Neuronal stem cell (in vitro differentiated cells): ENCODE measurements at regions not wholly inside any gene's neighbourhood (a gene's known extent, or its start where the extent isn't known, plus 50 kb on each side); places are given as distances from the start of the nearest gene placed in this dataset.

ENCODE experiments used
- DNase-seq: peaks from one replicate; pipeline ENCODE4 v3.0.0-alpha.2; 2013; ENCODE audit warnings: low spot score
- H2AFZ ChIP-seq: one replicate; pipeline ENCODE4 v1.6.1; 2013; ENCODE audit warnings: mild to moderate bottlenecking, low read length, inconsistent platforms
- H2AK5ac ChIP-seq: 2 replicates; pipeline ENCODE4 v1.6.1; 2013; ENCODE audit warnings: low read depth, mild to moderate bottlenecking, inconsistent platforms, low read length, moderate library complexity, mixed read lengths
- H2BK120ac ChIP-seq: 2 replicates; pipeline ENCODE4 v1.6.1; 2013; ENCODE audit warnings: low read depth, mild to moderate bottlenecking, inconsistent platforms, low read length, moderate library complexity, mixed read lengths
- H2BK12ac ChIP-seq: one replicate; pipeline ENCODE4 v1.6.1; 2013; ENCODE audit warnings: low read length, inconsistent platforms
- H2BK15ac ChIP-seq: 2 replicates; pipeline ENCODE4 v1.6.1; 2013; ENCODE audit warnings: mild to moderate bottlenecking, low read length, inconsistent platforms, mixed read lengths
- H2BK5ac ChIP-seq: one replicate; pipeline ENCODE4 v1.6.1; 2013; ENCODE audit warnings: inconsistent platforms, mild to moderate bottlenecking, low read length, moderate library complexity
- H3K14ac ChIP-seq: one replicate; pipeline ENCODE4 v1.6.1; 2013; ENCODE audit warnings: low read length, inconsistent platforms
- H3K18ac ChIP-seq: 2 replicates; pipeline ENCODE4 v1.6.1; 2013; ENCODE audit warnings: low read length, inconsistent platforms
- H3K23ac ChIP-seq: 2 replicates; pipeline ENCODE4 v1.6.1; 2013; ENCODE audit warnings: low read depth, mild to moderate bottlenecking, mixed read lengths, low read length, inconsistent platforms; ENCODE audit not compliant: poor library complexity
- H3K27ac ChIP-seq: replicated peaks from 3 replicates; pipeline ENCODE4 v1.5.1; 2013; ENCODE audit warnings: low read length, inconsistent platforms
- H3K27me3 ChIP-seq, 3 experiments: 2 replicates each; pipeline ENCODE4 v1.6.1; 2013; ENCODE audit warnings: low read length in 3 of 3, mild to moderate bottlenecking in 2 of 3, inconsistent platforms in 1 of 3, low read depth in 1 of 3, mixed read lengths in 1 of 3, moderate library complexity in 1 of 3; ENCODE audit not compliant: control insufficient read depth in 3 of 3, insufficient read depth in 3 of 3
- H3K36me3 ChIP-seq, 2 donors: replicated peaks in 1 of 2; 2 replicates each; pipeline ENCODE4 v1.6.1; 2013; ENCODE audit warnings: low read length in 2 of 2; ENCODE audit not compliant: control insufficient read depth in 2 of 2, insufficient read depth in 2 of 2
- H3K4ac ChIP-seq: 2 replicates; pipeline ENCODE4 v1.6.1; 2013; ENCODE audit warnings: inconsistent platforms, mild to moderate bottlenecking, low read length, moderate library complexity
- H3K4me1 ChIP-seq, 2 donors: 1 replicate in 1 of 2; 2 replicates in 1 of 2; pipeline ENCODE4 v1.6.1; 2013; ENCODE audit warnings: low read length in 2 of 2, low read depth in 1 of 2; ENCODE audit not compliant: control insufficient read depth in 2 of 2, insufficient read depth in 1 of 2
- H3K4me2 ChIP-seq: one replicate; pipeline ENCODE4 v1.6.1; 2013; ENCODE audit warnings: mild to moderate bottlenecking, low read length, inconsistent platforms; ENCODE audit not compliant: insufficient read depth, poor library complexity, severe bottlenecking
- H3K4me3 ChIP-seq, 2 donors: 2 replicates each; pipeline ENCODE4 v1.5.1; 2013; ENCODE audit warnings: low read length in 2 of 2, mild to moderate bottlenecking in 2 of 2, inconsistent platforms in 1 of 2, moderate library complexity in 1 of 2
- H3K79me1 ChIP-seq: one replicate; pipeline ENCODE4 v1.6.1; 2013; ENCODE audit warnings: low read depth, mild to moderate bottlenecking, inconsistent platforms, low read length, moderate library complexity
- H3K9ac ChIP-seq: one replicate; pipeline ENCODE4 v1.6.1; 2013; ENCODE audit warnings: mild to moderate bottlenecking, low read depth, low read length, inconsistent platforms; ENCODE audit not compliant: poor library complexity
- H3K9me3 ChIP-seq, 2 donors: replicated peaks in 1 of 2; 2 replicates each; pipeline versions ENCODE3 to v1.6.1; 2013; ENCODE audit warnings: low read length in 2 of 2, mild to moderate bottlenecking in 2 of 2, inconsistent platforms in 1 of 2, low read depth in 1 of 2, mixed read lengths in 1 of 2, moderate library complexity in 1 of 2; ENCODE audit not compliant: control insufficient read depth in 2 of 2, insufficient read depth in 1 of 2
- H4K8ac ChIP-seq: one replicate; pipeline ENCODE4 v1.6.1; 2013; ENCODE audit warnings: low read depth, mild to moderate bottlenecking, inconsistent platforms, low read length, moderate library complexity
- H4K91ac ChIP-seq: one replicate; pipeline ENCODE4 v1.6.1; 2013; ENCODE audit warnings: low read length, low read depth, mild to moderate bottlenecking, inconsistent platforms; ENCODE audit not compliant: poor library complexity
- WGBS, 2 donors: extraction: QIAGEN DNeasy Blood & Tissue Kit; methylation state at CpG; one replicate each; pipeline ENCODE4 v1.1.7; 2013; ENCODE audit warnings: missing lambda C conversion rate in 2 of 2, mixed read lengths in 1 of 2; ENCODE audit not compliant: insufficient read length in 2 of 2, insufficient replicate concordance in 1 of 2; ENCODE audit errors: extremely low coverage in 2 of 2; 5-methylcytosine and 5-hydroxymethylcytosine counted together

DNA sequence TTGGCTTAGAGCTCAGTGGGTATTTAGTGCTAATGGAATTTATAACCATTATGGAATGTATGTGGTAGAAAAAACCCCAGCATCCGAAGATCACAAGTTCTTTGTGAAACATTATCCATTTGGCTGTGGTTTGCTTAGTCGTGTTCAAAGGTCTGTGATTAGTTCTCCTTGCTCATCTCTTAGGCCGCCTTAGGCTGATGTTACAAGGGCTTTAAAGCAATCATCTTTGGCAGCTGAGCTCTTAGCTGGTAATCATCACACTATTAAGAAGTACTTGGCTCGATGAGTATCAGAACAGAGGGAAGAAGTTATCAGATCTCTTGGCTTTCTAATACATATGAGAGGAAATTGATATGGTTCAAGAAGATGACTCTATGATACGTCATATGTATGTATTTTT, 124.1 kb upstream of the E2F7 start:
- WGBS, 2 donors: no CpG with 5 or more reads among the region's 5 CpGs
- Histone ChIP-seq H3K4ac (no peak overlapping the region), H3K14ac (no peak overlapping the region), H3K36me3 (no peaks in the 10 kb centered on the region), H2AK5ac (no peak overlapping the region), H4K91ac (no peak overlapping the region), H3K23ac (no peak overlapping the region), H4K8ac (no peak overlapping the region), H3K4me2 (no peak overlapping the region), H3K18ac (no peak overlapping the region), H2BK15ac (no peak overlapping the region), H2AFZ (no peak overlapping the region), H3K4me1 (no peaks in the 10 kb centered on the region), H2BK12ac (no peak overlapping the region), H2BK5ac (no peak overlapping the region), H3K9me3 (no peaks in the 10 kb centered on the region), H3K27ac (no peak overlapping the region), H3K27me3 (no peaks in the 10 kb centered on the region), H3K9ac (no peak overlapping the region), H3K79me1 (no peaks in the 10 kb centered on the region), H2BK120ac (no peak overlapping the region), H3K4me3 (no peak overlapping the region)
- no peak for DNase-seq

DNA sequence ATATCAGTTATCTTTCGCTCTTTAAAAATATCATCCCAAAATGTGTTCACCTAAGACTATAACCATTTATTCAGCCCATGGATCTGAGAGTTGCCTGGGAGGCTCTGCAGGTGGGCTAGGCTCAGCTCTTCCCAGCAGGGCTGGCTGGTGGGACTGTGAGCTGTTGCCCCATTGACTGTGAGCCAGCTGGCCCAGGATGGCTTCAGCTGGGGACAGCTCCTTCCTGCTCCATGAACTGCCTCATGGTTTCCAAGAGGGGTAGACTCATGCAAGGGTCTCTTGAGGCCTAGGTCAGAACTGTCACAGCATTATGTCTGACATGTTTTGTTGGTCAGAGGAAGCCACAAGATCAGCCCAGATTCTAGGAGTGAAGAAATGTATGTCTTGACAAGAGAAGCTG, 114.1 kb upstream of the E2F7 start:
- Histone ChIP-seq H2BK12ac (peak overlapping the region; percentile 4), H3K14ac (no peak overlapping the region), H3K9me3 (no peaks in the 10 kb centered on the region), H2BK15ac (no peak overlapping the region), H3K79me1 (no peaks in the 10 kb centered on the region), H4K91ac (no peak overlapping the region), H3K18ac (no peak overlapping the region), H3K4me3 (peak overlapping the region in 1 of 2 donors; percentile 4), H2AK5ac (no peak overlapping the region), H4K8ac (no peak overlapping the region), H2BK120ac (no peak overlapping the region), H3K27ac (no peak overlapping the region), H3K23ac (no peak overlapping the region), H3K9ac (no peak overlapping the region), H3K36me3 (no peaks in the 10 kb centered on the region), H2AFZ (no peak overlapping the region), H3K27me3 (no peaks in the 10 kb centered on the region), H3K4ac (no peak overlapping the region), H3K4me1 (no peaks in the 10 kb centered on the region), H3K4me2 (no peak overlapping the region), H2BK5ac (no peak overlapping the region)
- DNase-seq: no peak
- no CpG with 5 or more reads among the region's 1 CpG for WGBS, 2 donors

DNA sequence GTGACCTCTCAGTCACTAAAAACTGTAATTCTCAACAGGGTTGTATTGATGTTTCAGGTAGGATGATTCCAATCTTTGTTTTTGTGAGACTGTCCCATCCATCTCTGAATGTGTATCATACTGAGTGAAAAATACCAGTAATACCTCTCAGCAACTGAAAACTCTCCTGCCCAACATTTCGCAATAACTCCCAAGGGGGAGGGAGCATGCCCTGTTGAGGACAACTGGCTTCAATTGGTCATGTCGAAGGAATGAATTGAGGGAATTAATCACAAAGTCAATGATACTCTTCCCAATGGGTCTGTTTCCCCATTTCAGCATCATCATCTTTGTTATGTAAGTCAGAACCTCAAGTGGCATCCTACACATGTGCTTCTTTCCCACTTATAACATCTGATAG, 102.4 kb upstream of the E2F7 start:
- no peak overlapping the region for H2AFZ ChIP-seq
- WGBS, 2 donors: no CpG with 5 or more reads among the region's 2 CpGs
- H3K18ac ChIP-seq: no peak overlapping the region
- peaks cover 0 to 3% of the 10 kb centered on the region in 2 donors for H3K4me1 ChIP-seq
- H3K9me3 ChIP-seq: no peaks in the 10 kb centered on the region
- H4K91ac ChIP-seq: no peak overlapping the region
- H2BK15ac ChIP-seq: no peak overlapping the region
- H3K79me1 ChIP-seq: no peaks in the 10 kb centered on the region
- H3K27ac ChIP-seq: no peak overlapping the region
- no peak overlapping the region for H3K23ac ChIP-seq
- H3K4ac ChIP-seq: no peak overlapping the region
- H3K4me2 ChIP-seq: no peak overlapping the region
- no peaks in the 10 kb centered on the region for H3K27me3 ChIP-seq
- H2BK120ac ChIP-seq: no peak overlapping the region
- H2BK5ac ChIP-seq: no peak overlapping the region
- H3K4me3 ChIP-seq: no peak overlapping the region
- no peak overlapping the region for H2AK5ac ChIP-seq
- no peak overlapping the region for H3K14ac ChIP-seq
- H3K36me3 ChIP-seq: no peaks in the 10 kb centered on the region
- no peak overlapping the region for H2BK12ac ChIP-seq
- no peak overlapping the region for H4K8ac ChIP-seq
- DNase-seq: no peak
- H3K9ac ChIP-seq: no peak overlapping the region

DNA sequence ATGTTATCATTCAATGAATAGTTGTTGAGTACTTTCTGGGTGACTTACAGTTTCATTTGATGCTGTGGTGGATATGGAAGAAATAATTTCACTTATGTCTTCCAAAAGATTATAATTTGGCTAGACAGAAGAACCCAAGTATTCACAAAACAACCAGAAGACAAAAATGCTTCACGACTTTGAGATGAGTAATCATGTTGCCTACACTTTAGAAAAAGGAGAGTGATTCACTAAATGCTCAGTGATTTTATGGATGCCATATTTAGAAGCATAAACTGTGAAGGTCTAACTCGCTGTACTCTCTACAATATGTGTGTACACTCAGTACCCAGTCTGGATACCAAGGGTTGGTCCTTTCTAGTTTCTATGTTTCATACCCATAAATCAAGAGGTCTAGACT, 101.3 kb upstream of the E2F7 start:
- no peaks in the 10 kb centered on the region for H3K27me3 ChIP-seq
- no peak overlapping the region for H2BK12ac ChIP-seq
- H4K91ac ChIP-seq: no peak overlapping the region
- H3K4me1 ChIP-seq: peaks cover 0 to 3% of the 10 kb centered on the region in 2 donors
- H3K9ac ChIP-seq: no peak overlapping the region
- no peak overlapping the region for H4K8ac ChIP-seq
- no peak overlapping the region for H2BK5ac ChIP-seq
- WGBS, 2 donors: no CpG with 5 or more reads among the region's 2 CpGs
- H3K4ac ChIP-seq: no peak overlapping the region
- no peak overlapping the region for H3K23ac ChIP-seq
- no peak overlapping the region for H2AK5ac ChIP-seq
- H3K9me3 ChIP-seq: no peaks in the 10 kb centered on the region
- H3K36me3 ChIP-seq: no peaks in the 10 kb centered on the region
- no peak overlapping the region for H3K18ac ChIP-seq
- no peak overlapping the region for H3K14ac ChIP-seq
- H2BK15ac ChIP-seq: no peak overlapping the region
- DNase-seq: no peak
- H3K4me3 ChIP-seq: no peak overlapping the region
- H2BK120ac ChIP-seq: no peak overlapping the region
- no peaks in the 10 kb centered on the region for H3K79me1 ChIP-seq
- H2AFZ ChIP-seq: no peak overlapping the region
- no peak overlapping the region for H3K27ac ChIP-seq
- H3K4me2 ChIP-seq: no peak overlapping the region
